Fibroblast of skin of left biceps (primary cell): ENCODE measurements at regions not wholly inside any gene's neighbourhood (a gene's known extent, or its start where the extent isn't known, plus 50 kb on each side); places are given as distances from the start of the nearest gene placed in this dataset.

Experiments
- DNase-seq, 2 experiments: peaks; one replicate each; pipeline ENCODE4 v3.0.0-alpha.2; 2013; ENCODE audit warnings: low read depth in 2 of 2

DNA sequence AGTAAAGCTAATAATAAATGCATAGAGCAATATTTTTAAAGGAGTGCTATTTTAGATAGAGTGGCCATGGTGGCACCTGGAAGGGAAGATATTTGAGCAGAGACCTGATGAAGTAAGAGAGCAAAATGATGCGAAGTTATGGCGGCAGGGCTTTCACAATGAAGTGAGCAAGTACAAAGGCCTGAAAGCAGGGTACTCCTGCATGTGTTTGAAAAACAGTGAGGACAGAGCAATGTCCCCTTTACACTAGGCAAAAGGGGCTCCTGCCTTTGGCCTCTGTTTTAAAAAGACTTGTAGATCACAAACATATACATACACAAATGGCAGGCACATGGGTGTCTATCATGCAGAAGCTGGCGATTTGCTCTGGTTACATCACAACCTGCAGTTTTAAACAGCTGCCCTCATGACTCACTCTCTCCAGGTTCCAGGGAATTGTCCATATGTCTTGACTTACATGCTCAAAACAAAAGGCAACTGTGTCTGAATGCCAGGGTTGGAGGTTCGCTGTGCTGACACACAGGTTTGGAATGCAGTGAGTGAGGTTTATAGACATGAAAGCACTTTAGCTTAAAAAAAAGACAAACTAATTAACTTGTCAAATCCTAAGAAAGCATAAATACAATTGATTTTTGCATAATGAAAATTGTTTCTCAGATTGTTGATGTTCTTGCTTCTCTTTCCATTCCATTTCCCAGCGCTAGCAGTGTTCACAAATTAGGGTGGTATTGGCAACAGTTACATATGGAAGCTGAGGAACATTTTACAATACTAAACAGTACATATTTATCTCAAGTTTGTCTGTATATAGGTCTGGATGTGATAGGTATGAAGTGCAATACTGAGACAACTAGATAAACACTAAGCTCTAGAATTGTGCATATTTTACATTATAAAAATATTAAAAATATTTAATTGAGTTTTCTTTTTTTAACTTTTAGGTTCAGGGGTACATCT is 313.9 kb downstream of the BARHL2 start:
- DNase-seq, result peak; percentile 86 to 87

DNA sequence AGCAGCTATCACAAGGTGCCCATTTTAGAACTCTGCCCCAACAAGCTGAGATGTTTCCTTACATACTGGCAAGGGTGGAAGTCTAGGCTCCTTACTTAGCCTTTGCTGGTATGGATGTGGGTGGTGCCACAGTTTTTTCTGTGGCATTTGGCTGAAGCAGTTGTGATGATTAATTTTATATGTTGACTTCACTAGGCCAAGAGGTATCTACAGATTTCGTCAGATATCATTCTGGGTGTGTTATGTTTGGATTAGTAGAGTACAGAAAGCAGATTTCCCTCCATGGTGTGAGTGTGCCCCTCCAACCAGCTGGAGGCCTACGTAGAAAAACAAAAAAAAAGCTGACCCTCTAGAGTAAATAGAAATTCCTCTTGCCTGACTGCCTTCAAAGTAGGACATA is 317.0 kb downstream of the BARHL2 start:
- no peak for DNase-seq

DNA sequence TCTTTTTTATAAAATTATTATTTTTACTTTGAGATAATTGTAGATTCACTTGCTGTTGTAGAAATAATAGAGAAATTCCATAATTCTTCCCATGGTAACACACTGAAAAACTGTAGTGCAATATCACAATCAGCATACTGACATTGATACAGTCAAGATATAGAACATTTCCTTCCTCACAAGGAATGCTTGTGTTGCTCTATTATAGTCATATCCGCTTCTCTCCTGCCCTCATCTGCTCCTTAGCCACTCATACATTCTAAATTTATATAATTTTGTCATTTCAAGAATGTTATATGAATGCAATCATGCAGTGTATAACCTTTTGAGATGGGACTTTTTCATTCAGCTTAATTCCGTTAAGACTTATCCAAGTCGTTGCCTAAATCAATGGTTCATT is 320.2 kb downstream of the BARHL2 start:
- no peak for DNase-seq

DNA sequence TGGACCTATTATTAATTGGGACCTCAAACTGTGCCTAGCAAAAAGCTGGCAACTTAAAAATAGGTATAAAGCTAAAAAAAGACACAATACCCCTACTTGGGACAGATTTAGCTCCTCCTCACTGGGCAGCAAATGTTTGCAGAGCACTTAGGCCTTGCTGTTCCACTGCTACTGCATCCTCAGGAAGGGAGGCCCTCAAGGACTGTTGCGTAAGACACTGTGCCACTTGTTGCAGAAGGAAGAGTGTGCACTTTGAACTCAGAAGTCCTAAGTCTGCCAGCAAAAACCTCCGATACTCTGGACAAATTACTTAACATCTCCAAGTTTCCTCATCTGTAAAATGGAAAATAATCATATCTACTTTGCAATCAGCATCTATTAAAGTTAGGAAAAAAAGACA is 322.9 kb downstream of the BARHL2 start:
- no peak for DNase-seq

DNA sequence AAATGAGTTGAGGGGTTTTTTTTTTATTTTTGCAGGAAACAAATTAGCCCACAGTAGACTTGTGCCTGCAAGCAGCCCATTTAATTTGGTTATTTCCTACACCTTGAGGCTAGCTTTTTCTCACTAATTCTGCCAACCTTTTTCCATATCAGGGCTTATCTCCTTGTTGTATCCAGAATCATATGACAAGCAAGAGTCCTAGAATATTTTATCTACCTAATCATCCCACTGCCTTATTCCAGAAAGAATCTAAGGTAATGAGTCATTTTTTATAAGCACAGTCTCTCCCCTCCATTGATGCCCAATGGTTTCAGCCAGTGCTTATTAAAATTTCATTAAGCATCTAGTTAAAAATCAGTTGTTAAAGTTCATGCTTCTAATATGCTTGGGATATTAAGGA is 324.1 kb downstream of the BARHL2 start:
- no peak for DNase-seq

DNA sequence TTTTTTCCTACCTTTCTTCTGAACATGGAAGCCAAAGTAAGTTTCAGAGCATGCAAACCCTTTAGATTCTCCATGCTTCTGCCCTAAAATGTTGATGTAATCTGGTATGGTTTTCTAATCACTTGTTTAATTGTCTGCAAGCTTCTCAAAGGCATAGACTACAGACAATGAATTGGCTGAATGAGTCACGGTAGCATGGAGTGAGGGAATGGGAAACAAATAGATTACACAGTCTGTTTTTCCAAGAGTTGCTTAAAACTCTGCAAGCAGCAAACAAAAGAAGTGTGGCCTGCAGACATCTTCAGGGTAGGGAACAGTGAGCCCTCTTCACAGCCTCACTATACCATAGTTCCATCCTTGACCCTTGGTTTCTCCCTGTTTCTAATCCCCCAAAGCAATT is 326.0 kb downstream of the BARHL2 start:
- no peak for DNase-seq

DNA sequence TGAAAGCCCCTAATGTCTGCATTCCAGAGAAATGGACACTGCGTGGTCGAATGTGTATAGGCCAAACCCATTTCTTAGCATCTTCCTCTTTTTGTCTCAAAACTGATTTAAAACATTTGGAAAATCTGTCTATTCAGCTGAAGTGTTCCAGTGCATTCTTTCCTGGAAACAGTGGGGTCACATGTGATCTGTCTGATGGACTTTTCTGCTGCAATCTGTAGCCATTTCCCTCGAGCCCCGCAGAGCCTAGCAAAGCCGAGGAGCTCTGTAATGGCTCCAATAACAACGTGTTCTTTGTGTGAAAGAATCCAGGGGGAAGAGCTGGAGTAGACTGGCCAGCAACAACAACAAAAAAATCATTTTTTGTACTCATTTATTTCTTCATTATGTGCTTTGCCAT is 329.3 kb downstream of the BARHL2 start:
- no peak for DNase-seq

DNA sequence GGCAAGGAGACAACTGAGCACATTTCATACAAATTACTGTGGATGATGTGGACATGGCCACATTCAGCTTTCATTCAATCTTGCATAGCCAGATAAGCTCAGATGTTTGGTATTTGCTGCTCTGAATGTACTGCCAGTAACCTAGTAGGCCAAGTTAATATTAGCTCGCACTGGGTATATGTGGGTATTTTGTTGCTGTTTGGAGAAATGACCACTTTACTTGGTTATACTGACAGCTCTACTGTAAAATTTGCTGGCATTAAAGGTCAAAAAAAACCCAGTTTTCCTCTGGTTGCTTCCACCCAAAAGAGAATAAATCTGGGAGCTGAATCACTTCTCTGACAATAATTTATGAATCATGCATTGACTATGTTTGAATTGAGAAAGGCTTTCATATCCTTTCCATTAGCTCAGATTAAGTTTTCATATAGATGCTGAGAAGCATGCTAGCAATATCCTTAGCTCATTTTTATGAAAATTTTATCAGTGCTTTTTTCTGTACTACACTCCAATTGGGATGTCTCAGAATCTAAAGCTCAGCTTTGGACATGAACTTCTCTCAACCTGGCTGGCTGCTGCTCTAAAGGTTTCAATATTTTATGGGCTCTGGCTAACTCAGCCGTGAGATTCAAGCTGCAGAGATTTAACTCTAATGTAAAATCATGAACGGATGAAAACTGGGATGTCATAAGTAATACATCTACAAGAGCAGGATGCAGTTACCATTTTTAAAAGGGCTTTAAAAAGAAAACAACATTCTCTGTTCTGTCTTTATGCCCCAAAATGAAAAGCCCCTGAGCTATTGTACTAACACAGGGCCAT is 330.0 kb downstream of the BARHL2 start:
- DNase-seq, result peak; percentile 31 to 34

DNA sequence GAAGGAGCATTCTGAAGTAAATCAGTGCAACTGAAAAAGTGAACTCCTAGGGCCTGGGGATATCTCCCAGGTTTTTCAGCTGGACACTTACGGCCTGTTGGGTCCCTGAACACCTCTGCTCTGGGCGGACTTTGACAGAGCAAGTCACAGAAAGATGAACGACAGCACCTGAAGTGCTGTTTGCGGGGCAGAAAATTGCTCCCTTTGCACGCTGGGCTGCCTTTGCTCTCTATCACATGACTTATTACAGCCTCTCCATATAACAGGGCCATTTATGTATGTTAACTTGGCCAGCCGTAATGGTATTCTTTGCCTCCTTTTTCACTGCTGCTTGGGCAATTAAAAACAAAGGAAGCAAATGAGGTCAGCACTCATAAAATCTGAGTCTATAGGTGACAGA is 332.9 kb downstream of the BARHL2 start:
- no peak for DNase-seq

DNA sequence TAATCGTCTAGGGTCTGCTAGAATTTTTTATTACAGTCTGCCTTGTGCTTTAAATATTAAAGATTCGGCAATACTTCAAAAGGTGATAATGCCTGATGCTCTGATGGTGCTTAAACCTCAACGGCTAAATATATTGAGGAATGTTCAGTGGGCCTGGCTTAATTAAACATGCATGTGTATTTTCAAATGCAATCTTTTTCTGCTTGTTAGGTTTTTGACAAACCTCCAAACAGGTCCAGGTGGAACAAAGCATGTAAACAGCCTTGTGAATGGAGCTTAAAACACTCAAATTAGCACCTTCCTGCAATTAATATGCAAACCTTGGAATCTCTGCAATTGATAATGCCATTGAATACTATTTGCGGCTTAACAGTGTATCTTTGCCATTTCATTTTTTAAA is 334.9 kb downstream of the BARHL2 start:
- DNase-seq, result no peak

DNA sequence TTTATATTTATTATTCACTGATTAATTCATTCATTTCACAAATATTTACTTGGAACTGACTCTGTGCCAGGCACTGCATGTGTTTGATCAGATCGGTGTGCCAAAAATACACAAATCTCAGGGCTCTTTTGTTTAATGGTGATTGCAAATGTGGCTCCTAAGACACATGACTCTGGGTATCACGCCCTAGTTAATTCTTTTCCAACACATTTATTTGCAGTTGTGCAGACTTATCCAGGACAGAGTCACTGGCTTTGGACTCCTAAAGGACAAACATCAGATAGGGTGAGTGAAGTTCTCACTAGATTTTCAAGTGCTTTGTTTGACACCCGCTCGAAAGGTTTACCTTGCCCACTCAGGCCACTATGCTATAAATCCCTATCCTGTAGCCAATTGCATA is 335.5 kb downstream of the BARHL2 start:
- DNase-seq, result no peak

DNA sequence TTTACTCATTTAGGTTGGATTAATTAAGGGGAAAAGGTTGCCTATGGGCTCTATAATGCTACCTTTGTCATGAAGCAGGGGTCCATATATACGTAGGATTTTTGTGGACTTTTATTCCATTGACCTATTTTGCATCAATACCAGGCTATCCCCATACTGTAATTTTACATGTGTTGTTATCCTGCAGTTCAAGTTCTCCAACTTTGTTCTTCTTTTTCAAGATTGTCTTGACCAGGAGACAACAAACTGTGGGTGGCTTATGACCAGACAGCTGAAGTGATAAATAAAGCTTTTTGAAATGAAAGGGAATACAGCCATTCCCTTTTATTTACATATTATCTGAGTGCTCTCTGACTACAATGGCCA is 345.7 kb downstream of the BARHL2 start:
- DNase-seq, result no peak

DNA sequence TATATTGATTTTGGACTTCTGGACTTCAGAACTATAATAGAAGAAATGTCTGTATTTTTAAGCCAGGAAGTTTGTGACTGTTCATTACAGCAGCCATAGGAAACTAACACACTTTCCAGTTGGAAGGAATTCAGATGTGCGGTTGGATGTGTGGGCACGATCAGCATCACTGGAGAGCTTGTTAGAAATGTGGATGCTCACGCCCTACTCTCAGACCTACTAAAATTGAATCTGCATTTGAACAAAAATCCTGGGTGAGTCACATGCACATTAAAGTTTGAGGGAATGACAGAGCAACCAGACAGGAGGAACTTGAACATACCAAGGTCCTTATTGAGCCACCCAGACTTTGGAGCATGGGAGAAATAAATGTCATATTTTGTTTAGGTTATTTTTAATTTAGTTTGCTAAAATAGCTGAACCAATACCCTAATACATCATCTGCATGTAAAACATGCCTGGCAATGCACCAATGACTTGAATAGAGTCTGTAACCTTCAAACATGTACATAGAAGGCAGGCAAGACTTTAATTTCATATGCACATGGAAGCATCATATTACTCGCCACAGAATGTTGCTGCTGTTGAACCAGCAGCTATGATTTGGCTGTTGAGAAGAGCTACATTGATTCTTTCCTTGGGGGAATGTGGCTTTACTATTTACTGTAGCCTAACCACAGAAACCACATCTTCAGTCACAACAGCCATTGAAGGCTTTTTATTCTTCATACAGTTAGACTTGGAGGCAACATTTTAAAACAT is 346.2 kb downstream of the BARHL2 start:
- peak; percentile 11 to 14 for DNase-seq

DNA sequence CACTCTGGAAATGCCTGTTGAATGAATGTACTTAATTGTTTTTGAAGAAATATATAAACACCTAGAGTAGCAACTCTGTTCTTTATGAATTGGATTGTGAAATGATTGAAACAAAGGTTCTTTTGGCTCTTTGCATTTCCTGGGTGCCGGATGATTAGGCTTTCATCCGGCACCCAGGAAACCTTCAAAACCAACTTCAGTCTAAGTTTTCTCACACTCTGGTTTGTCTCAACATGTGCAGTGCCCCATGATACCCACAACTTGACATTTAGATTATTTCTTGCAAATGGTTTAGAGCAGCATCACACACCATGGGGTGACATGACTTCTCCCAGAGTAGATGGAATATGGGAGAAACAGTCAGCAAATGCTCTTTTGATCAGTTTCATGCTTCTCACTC is 354.9 kb downstream of the BARHL2 start:
- DNase-seq, result no peak

DNA sequence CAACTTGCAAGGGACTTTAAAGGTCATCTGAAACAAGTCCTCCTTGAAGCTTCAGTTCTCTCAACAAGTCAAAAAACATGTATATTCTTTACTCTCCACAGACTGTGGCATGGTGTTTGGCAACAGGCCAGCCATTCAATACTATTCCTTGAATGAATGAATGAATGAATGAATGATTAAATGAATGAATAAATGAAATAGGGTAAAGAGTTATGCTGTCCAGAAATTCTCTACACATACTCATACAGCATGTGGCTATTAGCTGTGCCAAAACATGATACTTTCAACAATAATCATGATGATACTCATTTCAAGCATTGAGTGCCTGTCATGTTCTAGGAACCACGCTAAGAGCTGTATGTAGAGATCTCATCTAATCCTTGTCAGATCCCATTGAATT is 356.1 kb downstream of the BARHL2 start:
- no peak for DNase-seq

DNA sequence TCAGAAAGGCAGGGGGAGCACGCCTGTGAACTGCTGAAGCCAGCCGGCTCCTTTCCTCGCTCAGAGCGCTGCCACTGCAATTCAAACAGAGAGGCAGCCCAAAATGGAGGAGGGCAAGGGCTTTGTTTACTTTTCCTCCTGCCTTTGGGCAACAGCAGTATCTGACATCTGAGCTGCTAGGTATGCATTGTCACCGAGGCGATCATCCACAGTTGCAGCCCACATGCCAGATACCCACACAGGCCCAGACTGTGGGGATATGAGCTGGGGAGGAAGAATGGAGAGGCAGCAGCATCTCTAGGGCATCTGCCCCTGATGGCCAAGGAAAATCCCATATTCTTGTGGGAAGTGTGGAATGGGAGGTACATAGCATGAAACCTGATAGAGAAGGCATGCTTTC is 357.1 kb downstream of the BARHL2 start:
- DNase-seq, result no peak

DNA sequence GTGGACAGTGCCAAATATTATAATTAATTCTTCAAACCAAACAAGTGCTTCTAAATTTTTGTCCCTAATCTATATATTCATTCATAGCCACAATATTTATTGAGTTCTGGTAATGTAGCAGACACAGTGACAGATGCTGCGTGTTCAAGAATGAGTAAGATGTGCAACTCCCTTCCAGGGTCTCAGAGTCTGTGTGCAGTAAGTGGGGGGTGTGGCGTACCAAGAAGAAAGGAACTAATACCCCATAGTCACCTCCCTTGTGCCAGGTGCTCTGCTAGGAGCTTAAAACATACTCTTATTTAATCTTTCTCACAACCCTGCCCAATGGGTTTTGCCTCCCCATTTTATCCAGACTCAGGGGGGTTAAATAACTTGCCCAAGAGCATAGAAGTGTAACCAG is 358.7 kb downstream of the BARHL2 start:
- DNase-seq, result no peak

DNA sequence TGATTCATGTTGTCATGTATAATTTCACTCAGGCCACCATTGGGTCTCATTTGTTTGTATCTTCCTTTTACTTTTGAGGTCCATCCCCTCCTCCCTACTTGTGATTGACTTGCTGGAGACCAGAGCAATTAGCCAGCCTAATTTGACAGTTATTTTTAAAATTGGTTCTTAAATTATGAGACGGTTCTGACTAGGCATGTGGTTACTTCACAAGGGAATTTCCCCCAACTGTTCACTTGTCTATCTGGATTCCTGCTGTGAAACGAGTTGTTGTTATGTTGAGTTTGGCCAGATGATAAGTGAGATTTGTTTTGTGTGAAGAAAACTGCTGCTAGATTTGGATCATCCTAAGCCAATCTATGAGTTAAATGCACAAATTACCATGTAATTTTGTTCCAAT is 359.1 kb downstream of the BARHL2 start:
- no peak for DNase-seq

DNA sequence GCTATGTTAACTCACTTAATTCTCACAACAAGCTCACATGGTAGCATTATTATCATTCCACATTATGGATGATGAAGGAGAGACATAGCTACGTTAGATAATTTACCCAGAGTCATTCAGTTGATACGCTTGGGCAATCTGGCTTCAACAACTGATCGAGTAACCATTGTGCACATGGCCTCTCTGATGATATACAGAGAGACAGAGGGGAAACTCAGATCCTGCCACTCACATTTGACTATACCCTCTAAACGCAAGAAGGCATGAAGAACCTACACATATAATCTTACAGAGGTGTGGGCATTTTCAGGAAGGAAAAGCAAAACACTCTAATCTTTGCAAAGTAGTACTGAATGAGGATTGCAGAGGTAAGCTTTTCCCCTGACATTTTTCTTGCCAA is 360.1 kb downstream of the BARHL2 start:
- no peak for DNase-seq

DNA sequence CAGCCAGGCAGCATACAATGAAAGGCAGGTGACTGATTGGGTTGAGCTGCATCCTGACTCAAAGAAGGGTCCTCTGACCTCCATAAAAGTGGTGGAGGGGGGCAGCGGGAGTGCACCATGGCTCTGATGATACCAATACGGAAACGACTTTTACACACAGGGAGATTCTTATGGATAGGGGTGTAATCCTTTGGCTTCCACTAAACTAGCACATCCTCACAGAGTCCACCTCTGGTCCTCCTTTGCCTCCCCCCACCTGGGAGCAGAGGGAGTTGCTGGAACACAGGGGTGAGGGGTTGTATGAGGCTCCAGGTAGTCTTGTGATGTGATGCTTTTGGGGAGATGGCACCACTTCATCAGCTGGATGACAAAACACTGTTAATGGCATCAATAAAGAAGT is 361.0 kb downstream of the BARHL2 start:
- DNase-seq, result no peak

DNA sequence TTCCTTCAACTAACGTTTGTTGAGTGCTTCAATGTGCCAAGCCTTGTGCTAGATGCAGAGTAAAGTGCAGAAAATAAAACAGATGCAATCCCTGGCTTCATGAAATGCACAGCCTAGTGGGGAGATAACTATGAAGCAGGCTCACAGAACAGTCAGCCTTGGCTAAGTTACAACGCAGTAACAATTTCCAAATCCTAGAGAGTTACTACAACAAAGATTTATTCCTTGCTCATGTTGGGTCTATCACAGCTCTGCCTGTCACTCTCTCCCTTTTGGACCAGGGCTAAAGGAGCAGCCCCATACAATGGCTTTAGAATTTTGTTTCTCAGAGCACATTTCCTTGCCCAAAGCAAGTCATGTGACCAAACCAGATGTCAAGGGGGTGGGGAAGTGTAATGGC is 359.8 kb downstream of the ZNF326 start:
- DNase-seq, result no peak

DNA sequence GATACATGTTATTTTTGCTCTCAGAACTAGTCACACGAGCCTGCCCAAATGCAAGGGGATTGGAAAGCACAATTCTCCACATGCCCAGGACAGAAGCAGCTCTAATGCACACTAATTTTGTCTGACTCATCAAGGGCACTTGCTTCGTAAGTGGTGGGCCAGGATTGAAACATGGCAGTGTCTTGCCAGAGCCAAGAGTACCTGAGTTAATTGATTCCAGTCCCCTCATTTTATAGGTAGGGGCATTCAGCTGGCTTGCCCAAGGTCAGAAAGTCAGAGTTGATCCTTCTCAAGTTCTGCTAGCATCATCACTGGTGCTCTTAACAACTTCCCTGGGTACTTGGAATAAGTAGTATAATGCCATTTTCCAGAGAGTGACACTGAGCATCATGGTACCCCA is 356.1 kb downstream of the ZNF326 start:
- DNase-seq, result no peak
